Fibroblast of lung (primary cell): ENCODE measurements at regions not wholly inside any gene's neighbourhood (a gene's known extent, or its start where the extent isn't known, plus 50 kb on each side); places are given as distances from the start of the nearest gene placed in this dataset.

Experiments
- DNase-seq, 2 donors: peaks; one replicate each; pipeline versions ENCODE4 v3.0.0 to v3.0.0-alpha.2; 2010; ENCODE audit warnings: low read depth in 2 of 2
- H2AFZ ChIP-seq: 2 replicates; pipeline ENCODE4 v1.5.1; 2012; ENCODE audit warnings: low read length, control low read depth, inconsistent platforms
- H3K27ac ChIP-seq: 2 replicates; pipeline ENCODE4 v1.5.1; 2011; ENCODE audit warnings: low read length, control low read depth; ENCODE audit not compliant: insufficient read depth
- H3K27me3 ChIP-seq: 2 replicates; pipeline ENCODE4 v1.5.1; 2011; ENCODE audit warnings: mild to moderate bottlenecking, low read length; ENCODE audit not compliant: control insufficient read depth, insufficient read depth
- H3K36me3 ChIP-seq: 2 replicates; pipeline ENCODE4 v1.5.1; 2011; ENCODE audit warnings: low read length; ENCODE audit not compliant: control insufficient read depth, insufficient read depth
- H3K4me1 ChIP-seq: 2 replicates; pipeline ENCODE4 v1.5.1; 2011; ENCODE audit warnings: low read length; ENCODE audit not compliant: control insufficient read depth, insufficient read depth; ENCODE audit errors: extremely low read depth
- H3K4me2 ChIP-seq: 2 replicates; pipeline ENCODE4 v1.5.1; 2011; ENCODE audit warnings: low read length, control low read depth; ENCODE audit not compliant: insufficient read depth; ENCODE audit errors: extremely low read depth
- H3K4me3 ChIP-seq, 4 experiments: fragments of 200-600 bp in 1 of 4; sonication (generic) in 1 of 4; replicated peaks in 1 of 4; 2 replicates each; pipeline ENCODE4 v1.5.1; 2011 to 2016; ENCODE audit warnings: low read length in 4 of 4, low read depth in 3 of 4, mild to moderate bottlenecking in 3 of 4, control low read depth in 2 of 4, inconsistent platforms in 1 of 4, mixed read lengths in 1 of 4; ENCODE audit not compliant: insufficient read depth in 1 of 4; ENCODE audit errors: control extremely low read depth in 1 of 4
- H3K79me2 ChIP-seq: 2 replicates; pipeline ENCODE4 v1.5.1; 2012; ENCODE audit warnings: mild to moderate bottlenecking, low read length, inconsistent platforms; ENCODE audit not compliant: control insufficient read depth, insufficient read depth
- H3K9ac ChIP-seq: 2 replicates; pipeline ENCODE4 v1.5.1; 2011; ENCODE audit warnings: mild to moderate bottlenecking, low read length, control low read depth; ENCODE audit not compliant: insufficient read depth
- H3K9me3 ChIP-seq: 2 replicates; pipeline ENCODE4 v1.5.1; 2012; ENCODE audit warnings: low read depth, low read length; ENCODE audit not compliant: control insufficient read depth, insufficient read depth
- H4K20me1 ChIP-seq: 2 replicates; pipeline ENCODE4 v1.5.1; 2011; ENCODE audit warnings: low read length; ENCODE audit not compliant: control insufficient read depth, insufficient read depth; ENCODE audit errors: extremely low read depth
- EZH2 ChIP-seq: IDR thresholded peaks from 2 replicates; pipeline ENCODE4 v1.5.1; 2012; ENCODE audit warnings: low read length, control low read depth, mild to moderate bottlenecking; ENCODE audit errors: missing control alignments
- TF ChIP-seq, protein P1 (sequence below), 2 donors: IDR thresholded peaks in 1 of 2; conservative IDR thresholded peaks in 1 of 2; 1 replicate in 1 of 2; 2 replicates in 1 of 2; pipeline ENCODE4 v1.5.1; 2011 to 2012; ENCODE audit warnings: low read length in 2 of 2, control low read depth in 1 of 2, inconsistent platforms in 1 of 2, low read depth in 1 of 2, mild to moderate bottlenecking in 1 of 2

DNA sequence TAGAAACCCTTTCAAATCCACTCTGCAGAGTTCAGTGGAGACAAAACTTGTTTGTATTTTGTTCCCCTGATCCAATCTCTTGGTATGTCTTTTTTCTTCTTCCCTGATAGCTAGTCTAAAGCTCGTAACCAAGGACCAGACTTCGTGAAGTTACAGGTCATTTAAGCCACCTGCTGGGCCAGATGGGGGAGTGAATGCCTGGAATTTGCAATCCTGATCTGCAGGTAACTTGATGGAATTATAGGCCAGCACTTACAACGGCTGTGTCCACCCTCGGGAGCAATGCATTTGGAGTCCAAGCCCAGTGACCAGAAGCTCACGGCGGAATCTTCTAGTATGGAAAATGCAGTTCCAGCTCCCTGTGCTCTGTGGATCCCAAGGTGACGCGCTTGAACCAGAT lies 566.9 kb downstream of the TCERG1L start:
- TF ChIP-seq, protein P1, sequence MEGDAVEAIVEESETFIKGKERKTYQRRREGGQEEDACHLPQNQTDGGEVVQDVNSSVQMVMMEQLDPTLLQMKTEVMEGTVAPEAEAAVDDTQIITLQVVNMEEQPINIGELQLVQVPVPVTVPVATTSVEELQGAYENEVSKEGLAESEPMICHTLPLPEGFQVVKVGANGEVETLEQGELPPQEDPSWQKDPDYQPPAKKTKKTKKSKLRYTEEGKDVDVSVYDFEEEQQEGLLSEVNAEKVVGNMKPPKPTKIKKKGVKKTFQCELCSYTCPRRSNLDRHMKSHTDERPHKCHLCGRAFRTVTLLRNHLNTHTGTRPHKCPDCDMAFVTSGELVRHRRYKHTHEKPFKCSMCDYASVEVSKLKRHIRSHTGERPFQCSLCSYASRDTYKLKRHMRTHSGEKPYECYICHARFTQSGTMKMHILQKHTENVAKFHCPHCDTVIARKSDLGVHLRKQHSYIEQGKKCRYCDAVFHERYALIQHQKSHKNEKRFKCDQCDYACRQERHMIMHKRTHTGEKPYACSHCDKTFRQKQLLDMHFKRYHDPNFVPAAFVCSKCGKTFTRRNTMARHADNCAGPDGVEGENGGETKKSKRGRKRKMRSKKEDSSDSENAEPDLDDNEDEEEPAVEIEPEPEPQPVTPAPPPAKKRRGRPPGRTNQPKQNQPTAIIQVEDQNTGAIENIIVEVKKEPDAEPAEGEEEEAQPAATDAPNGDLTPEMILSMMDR (conservative IDR thresholded peaks at IDR 0.05 in 1 of 2, IDR thresholded peaks at IDR 0.05 in 1 of 2; ENCODE audit: low read depth in 1 of 2, low read length in 2 of 2) = no peak
- TF ChIP-seq EZH2 = no peak
- Histone ChIP-seq H3K4me2 (no peak overlapping the region), H3K79me2 (no peaks in the 10 kb centered on the region), H3K9ac (no peak overlapping the region), H4K20me1 (no peaks in the 10 kb centered on the region), H3K27me3 (no peaks in the 10 kb centered on the region), H3K4me1 (no peaks in the 10 kb centered on the region), H3K36me3 (no peaks in the 10 kb centered on the region), H2AFZ (no peak overlapping the region), H3K4me3 (no peak overlapping the region), H3K9me3 (no peaks in the 10 kb centered on the region), H3K27ac (no peak overlapping the region)
- no peak for DNase-seq

DNA sequence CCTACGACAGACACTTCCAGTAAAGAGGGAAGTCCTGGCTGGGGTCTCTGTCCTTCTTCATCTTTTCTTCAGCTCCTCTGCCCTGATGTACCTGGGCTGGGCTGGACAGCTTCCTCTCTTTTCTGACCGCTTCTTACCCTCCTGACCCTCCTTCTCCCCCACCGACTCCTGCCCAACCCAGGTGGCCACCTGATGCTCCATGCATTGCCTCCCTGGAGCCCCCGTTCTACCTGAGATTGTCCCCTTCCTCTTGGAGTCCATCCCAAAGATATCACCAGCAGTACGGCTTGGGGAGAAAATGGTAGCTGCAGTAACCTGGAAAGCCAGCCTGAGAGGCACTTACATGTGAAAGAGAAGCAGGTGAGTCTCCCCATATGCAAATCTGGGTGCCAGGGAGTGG lies 566.3 kb downstream of the TCERG1L start:
- H3K36me3 ChIP-seq = no peaks in the 10 kb centered on the region
- H3K27me3 ChIP-seq = no peaks in the 10 kb centered on the region
- no peaks in the 10 kb centered on the region for H3K4me1 ChIP-seq
- TF ChIP-seq, protein P1 (conservative IDR thresholded peaks at IDR 0.05 in 1 of 2, IDR thresholded peaks at IDR 0.05 in 1 of 2; ENCODE audit: low read depth in 1 of 2, low read length in 2 of 2) = no peak
- no peak for TF ChIP-seq EZH2
- H3K9ac ChIP-seq = no peak overlapping the region
- no peak overlapping the region for H3K4me2 ChIP-seq
- H4K20me1 ChIP-seq = no peaks in the 10 kb centered on the region
- H2AFZ ChIP-seq = no peak overlapping the region
- no peak for DNase-seq
- no peak overlapping the region for H3K4me3 ChIP-seq
- no peak overlapping the region for H3K27ac ChIP-seq
- no peaks in the 10 kb centered on the region for H3K9me3 ChIP-seq
- no peaks in the 10 kb centered on the region for H3K79me2 ChIP-seq

DNA sequence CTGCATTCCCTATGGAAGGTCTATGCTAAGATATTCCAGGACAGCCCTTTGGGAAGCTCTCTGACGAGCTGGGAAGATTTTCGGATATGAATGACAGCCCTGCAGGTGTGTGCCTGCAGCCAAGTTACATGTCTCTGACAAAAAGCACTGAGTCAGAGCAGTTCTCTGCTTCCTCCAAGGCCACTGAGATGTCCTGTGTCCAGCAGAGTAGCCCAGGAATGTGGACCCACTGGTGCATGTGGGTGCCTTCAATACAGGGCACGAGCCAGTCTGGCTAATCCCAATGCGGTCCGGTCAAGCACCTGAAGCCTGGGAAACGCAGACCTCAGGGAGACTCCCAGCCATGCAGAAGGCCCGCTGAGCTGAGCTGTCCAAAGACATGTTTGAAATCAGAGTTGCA lies 565.7 kb downstream of the TCERG1L start:
- no peak overlapping the region for H3K9ac ChIP-seq
- no peak overlapping the region for H2AFZ ChIP-seq
- no peak overlapping the region for H3K4me2 ChIP-seq
- DNase-seq = no peak
- no peak overlapping the region for H3K27ac ChIP-seq
- no peak overlapping the region for H3K4me3 ChIP-seq
- no peaks in the 10 kb centered on the region for H3K36me3 ChIP-seq
- H3K4me1 ChIP-seq = no peaks in the 10 kb centered on the region
- no peaks in the 10 kb centered on the region for H3K79me2 ChIP-seq
- H3K9me3 ChIP-seq = no peaks in the 10 kb centered on the region
- H4K20me1 ChIP-seq = no peaks in the 10 kb centered on the region
- H3K27me3 ChIP-seq = no peaks in the 10 kb centered on the region
- TF ChIP-seq, protein P1 (conservative IDR thresholded peaks at IDR 0.05 in 1 of 2, IDR thresholded peaks at IDR 0.05 in 1 of 2; ENCODE audit: low read depth in 1 of 2, low read length in 2 of 2) = no peak
- no peak for TF ChIP-seq EZH2
